Spleen (tissue), 7 donors: ENCODE measurements at regions not wholly inside any gene's neighbourhood (a gene's known extent, or its start where the extent isn't known, plus 50 kb on each side); places are given as distances from the start of the nearest gene placed in this dataset.

Experiments used
- CTCF ChIP-seq, 11 experiments: fragments of 200-600 bp in 7 of 11; fragments of 450-650 bp in 4 of 11; sonication (generic) in 4 of 11; IDR thresholded peaks in 8 of 11; conservative IDR thresholded peaks in 3 of 11; 1 replicate in 7 of 11; 2 replicates in 4 of 11; pipeline versions ENCODE4 v1.4.0 to v1.8.0; 2016 to 2021; ENCODE audit warnings: antibody characterized with exemption in 11 of 11, inconsistent platforms in 4 of 11, mild to moderate bottlenecking in 1 of 11
- POLR2AphosphoS5 ChIP-seq, 3 donors: sonication (generic); formaldehyde crosslinking; IDR thresholded peaks; one replicate each; pipeline ENCODE4 v1.5.1; 2017; ENCODE audit warnings: antibody characterized with exemption in 3 of 3
- donor health status: DM: no; HTN: no; CAD: no; lungs with moderate emphysema.
- donor health status: DM: no; HTN: no; CAD: no.
- donor health status: DM: no; HTN: no; CAD: no.

- no peak for TF ChIP-seq CTCF (IDR thresholded peaks at IDR 0.05 in 8 of 11, conservative IDR thresholded peaks at IDR 0.05 in 3 of 11)
- TF ChIP-seq POLR2AphosphoS5 (IDR thresholded peaks at IDR 0.05), result no peak
Observed at GRCh38 chr21:28805885-28806284, 186.8 kb downstream of the LTN1 start.
